HUES64 (cell line): ENCODE measurements at regions not wholly inside any gene's neighbourhood (a gene's known extent, or its start where the extent isn't known, plus 50 kb on each side); places are given as distances from the start of the nearest gene placed in this dataset.
A peak's percentile ranks its signal among the peaks of the same experiment; 100 is the strongest.
"Not testable (repeated sequence)": the region's sequence is repeated elsewhere in the genome, so short reads cannot be mapped to it uniquely, and the experiment has no call there.

Experiments
- H3K27ac ChIP-seq: 2 replicates; pipeline ENCODE4 v1.7.0; 2013; ENCODE audit warnings: low read depth, low read length, inconsistent platforms
- H3K27me3 ChIP-seq: 2 replicates; pipeline ENCODE4 v1.6.1; 2013; ENCODE audit warnings: mild to moderate bottlenecking, low read length; ENCODE audit not compliant: insufficient read depth
- H3K36me3 ChIP-seq: 2 replicates; pipeline ENCODE4 v1.6.1; 2013; ENCODE audit warnings: mild to moderate bottlenecking, low read length; ENCODE audit not compliant: insufficient read depth
- H3K4me1 ChIP-seq: 2 replicates; pipeline ENCODE4 v1.6.1; 2013; ENCODE audit warnings: mild to moderate bottlenecking, low read length, moderate library complexity; ENCODE audit not compliant: insufficient read depth
- H3K4me3 ChIP-seq: 2 replicates; pipeline ENCODE4 v1.5.1; 2013; ENCODE audit warnings: mild to moderate bottlenecking, low read length, moderate library complexity
- H3K9ac ChIP-seq: 2 replicates; pipeline ENCODE4 v1.6.1; 2013; ENCODE audit warnings: mild to moderate bottlenecking, low read depth, low read length
- H3K9me3 ChIP-seq: 2 replicates; pipeline ENCODE4 v1.6.1; 2013; ENCODE audit warnings: low read depth, low read length; ENCODE audit not compliant: insufficient read depth
- WGBS: fragments of 150-250, 120-280 bp; methylation state at CpG from one replicate; pipeline ENCODE4 v1.1.7; 2013; ENCODE audit warnings: missing lambda C conversion rate; 5-methylcytosine and 5-hydroxymethylcytosine counted together

DNA sequence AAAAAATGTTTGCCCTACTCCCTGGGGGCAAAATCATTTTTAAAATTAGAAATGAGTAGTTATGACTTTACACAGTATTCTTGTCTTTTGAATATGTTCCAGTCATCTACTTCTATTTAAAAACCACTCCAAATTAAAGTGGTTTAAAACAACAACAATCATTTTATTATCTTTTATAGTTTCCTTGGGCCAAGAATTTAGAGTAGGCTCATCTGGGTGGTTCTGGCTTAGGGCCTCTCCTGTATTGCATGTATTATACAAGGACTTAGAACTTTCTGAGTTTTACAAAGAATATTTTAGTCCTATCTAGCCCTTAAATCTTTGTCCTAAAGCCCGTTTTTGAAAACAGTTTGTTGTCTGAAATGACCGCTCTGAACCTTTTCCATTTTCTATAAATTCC lies 132.5 kb upstream of the INTU start:
- Histone ChIP-seq H3K27ac (no peak overlapping the region), H3K27me3 (no peaks in the 10 kb centered on the region), H3K4me3 (no peak overlapping the region), H3K9ac (no peak overlapping the region), H3K4me1 (peaks cover 21% of the 10 kb centered on the region), H3K9me3 (no peaks in the 10 kb centered on the region), H3K36me3 (no peaks in the 10 kb centered on the region)
- WGBS: 91% methylated on average over 2 of the region's 2 CpGs

GRCh38 chr4:127501103-127501502 lies 131.7 kb upstream of the INTU start:
- Histone ChIP-seq H3K4me3 (no peak overlapping the region), H3K27ac (no peak overlapping the region), H3K9ac (no peak overlapping the region), H3K36me3 (no peaks in the 10 kb centered on the region), H3K4me1 (peaks cover 21% of the 10 kb centered on the region), H3K27me3 (no peaks in the 10 kb centered on the region), H3K9me3 (no peaks in the 10 kb centered on the region)

GRCh38 chr4:127503111-127503510 lies 129.6 kb upstream of the INTU start:
- no peaks in the 10 kb centered on the region for H3K36me3 ChIP-seq
- no peaks in the 10 kb centered on the region for H3K9me3 ChIP-seq
- peak overlapping the region; percentile 15; the same call in 1 of the 2 replicates for H3K27ac ChIP-seq
- H3K4me3 ChIP-seq: no peak overlapping the region
- 65% methylated on average over 1 of the region's 2 CpGs for WGBS
- peaks cover 21% of the 10 kb centered on the region for H3K4me1 ChIP-seq
- H3K9ac ChIP-seq: no peak overlapping the region
- H3K27me3 ChIP-seq: no peaks in the 10 kb centered on the region

DNA sequence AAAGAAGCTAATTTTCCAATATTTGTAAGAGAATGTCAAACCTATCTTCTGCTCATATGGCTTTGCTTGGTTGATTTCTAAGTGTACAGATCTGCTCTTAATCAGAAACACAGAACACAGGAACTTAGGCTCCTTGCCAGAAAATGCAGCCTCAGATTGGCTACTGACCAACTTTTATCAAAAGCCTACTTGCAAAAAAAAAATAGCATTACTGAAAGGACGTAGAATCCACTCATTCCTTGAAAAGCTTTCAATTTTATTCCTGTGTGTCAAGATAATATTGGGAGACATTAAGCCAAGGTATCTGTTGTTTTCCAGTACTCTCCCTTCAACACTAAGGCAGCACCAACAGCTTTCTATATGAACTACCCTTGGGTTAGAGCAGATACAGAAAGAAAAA lies 127.6 kb upstream of the INTU start:
- no peak overlapping the region for H3K4me3 ChIP-seq
- no peaks in the 10 kb centered on the region for H3K36me3 ChIP-seq
- no peaks in the 10 kb centered on the region for H3K9me3 ChIP-seq
- H3K9ac ChIP-seq: no peak overlapping the region
- no peak overlapping the region for H3K27ac ChIP-seq
- WGBS: 82% methylated on average over 1 of the region's 1 CpG
- H3K4me1 ChIP-seq: peaks cover 21% of the 10 kb centered on the region
- no peaks in the 10 kb centered on the region for H3K27me3 ChIP-seq

DNA sequence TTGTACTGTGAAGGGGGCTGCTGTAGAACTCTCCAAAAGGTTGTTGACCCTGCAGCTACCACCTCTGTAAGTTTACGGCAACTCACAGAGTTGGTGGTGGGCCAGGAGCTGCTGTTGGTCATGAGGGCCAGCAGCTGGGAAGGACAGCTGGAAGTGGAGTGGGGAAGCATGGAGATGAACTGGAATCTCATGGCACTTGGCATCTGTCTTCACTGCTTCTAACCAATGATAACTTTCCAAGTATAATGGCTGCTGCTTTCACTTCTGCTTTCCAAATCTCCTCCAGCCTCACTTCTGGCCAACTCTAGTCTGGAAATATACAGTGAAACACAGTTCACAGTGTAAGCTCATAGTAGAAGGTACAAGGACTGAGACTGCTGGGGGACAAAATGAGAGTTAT lies 126.5 kb upstream of the INTU start:
- H3K4me1 ChIP-seq: peaks cover 14% of the 10 kb centered on the region
- 97% methylated on average over 1 of the region's 1 CpG for WGBS
- no peak overlapping the region for H3K27ac ChIP-seq
- no peaks in the 10 kb centered on the region for H3K9me3 ChIP-seq
- H3K27me3 ChIP-seq: no peaks in the 10 kb centered on the region
- no peak overlapping the region for H3K9ac ChIP-seq
- no peaks in the 10 kb centered on the region for H3K36me3 ChIP-seq
- no peak overlapping the region for H3K4me3 ChIP-seq

- Histone ChIP-seq H3K27me3 (no peaks in the 10 kb centered on the region), H3K36me3 (no peaks in the 10 kb centered on the region), H3K4me1 (no peaks in the 10 kb centered on the region), H3K9ac (no peak overlapping the region), H3K27ac (no peak overlapping the region), H3K9me3 (no peaks in the 10 kb centered on the region), H3K4me3 (no peak overlapping the region)
- 77% methylated on average over 1 of the region's 1 CpG for WGBS
Observed at GRCh38 chr4:127509155-127509554, 123.6 kb upstream of the INTU start.

DNA sequence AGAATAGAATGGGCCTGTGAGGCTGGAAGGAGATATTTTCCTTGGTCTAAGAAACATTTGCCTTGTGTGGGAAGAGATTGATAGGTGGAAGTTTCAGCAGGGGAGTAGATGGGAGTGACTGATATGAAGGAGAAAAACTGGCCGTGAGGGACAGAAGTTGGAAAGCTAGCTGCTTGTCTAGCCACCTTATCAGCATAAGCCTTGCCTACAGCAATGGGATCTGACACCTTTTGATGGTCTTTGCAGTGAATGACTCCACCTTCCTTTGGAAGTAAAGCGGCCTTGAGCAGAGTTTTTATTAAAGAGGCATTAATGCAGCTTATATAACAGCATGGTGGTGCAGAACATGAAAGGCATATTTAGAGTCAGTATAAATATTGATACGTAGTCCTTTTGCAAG lies 120.1 kb upstream of the INTU start:
- H3K4me3 ChIP-seq, H3K27me3 ChIP-seq, H3K9ac ChIP-seq, H3K9me3 ChIP-seq, H3K36me3 ChIP-seq, H3K27ac ChIP-seq, H3K4me1 ChIP-seq: not testable (repeated sequence)
- 81% methylated on average over 3 of the region's 3 CpGs for WGBS

DNA sequence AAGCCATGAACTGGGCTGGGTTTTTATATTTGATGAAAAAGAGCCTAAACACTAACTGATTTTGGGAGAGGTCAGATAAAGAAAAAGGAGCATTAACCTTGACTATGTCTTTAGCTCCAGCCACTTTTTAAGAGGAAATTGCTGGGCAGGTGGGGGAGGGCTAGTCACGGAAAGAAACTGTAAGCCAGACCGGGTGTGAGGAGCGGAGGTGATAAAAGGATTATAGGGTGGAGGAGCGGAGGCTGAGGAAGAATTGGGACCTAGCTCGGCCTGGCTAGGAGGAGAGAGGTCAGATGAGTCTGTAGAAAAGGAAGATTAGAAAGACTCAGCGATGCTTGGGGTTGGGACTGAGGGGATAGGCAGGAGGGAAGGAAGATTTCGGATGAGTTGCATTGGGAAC lies 117.5 kb upstream of the INTU start:
- peaks cover 24% of the 10 kb centered on the region for H3K4me1 ChIP-seq
- not testable (repeated sequence) for H3K4me3 ChIP-seq, H3K9me3 ChIP-seq, H3K9ac ChIP-seq, H3K27me3 ChIP-seq, H3K36me3 ChIP-seq, H3K27ac ChIP-seq
- 75% methylated on average over 7 of the region's 7 CpGs for WGBS

DNA sequence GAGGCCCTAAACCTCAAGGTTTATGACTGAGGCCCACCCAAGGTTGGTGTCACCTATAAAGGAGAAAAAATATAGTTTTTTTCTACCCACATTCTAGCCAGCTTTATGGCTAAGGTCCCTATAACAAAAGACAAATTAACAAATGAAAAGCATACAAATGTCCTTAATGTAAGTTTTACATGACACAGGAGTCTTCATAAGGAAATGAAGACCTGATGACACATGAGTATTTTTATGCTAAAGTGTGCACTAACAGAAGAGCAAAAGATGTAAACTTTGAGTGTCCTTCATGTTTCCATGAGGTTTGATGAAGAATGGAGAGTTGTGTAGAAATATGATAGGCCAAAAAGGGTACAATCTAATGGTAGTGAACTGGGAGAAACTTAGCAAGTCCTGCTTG lies 114.7 kb upstream of the INTU start:
- peak overlapping the region; percentile 66; the same call in 1 of the 2 replicates for H3K27ac ChIP-seq

GRCh38 chr4:127521463-127521862 lies 111.3 kb upstream of the INTU start:
- H3K4me3 ChIP-seq: no peak overlapping the region

More for the DNA sequence above, 114.7 kb upstream of the INTU start:
- H3K36me3 ChIP-seq: no peaks in the 10 kb centered on the region
- H3K27me3 ChIP-seq: no peaks in the 10 kb centered on the region
- no peak overlapping the region for H3K9ac ChIP-seq
- H3K4me1 ChIP-seq: peaks cover 24% of the 10 kb centered on the region
- no peak overlapping the region; the same call in 1 of the 2 replicates for H3K4me3 ChIP-seq
- no peaks in the 10 kb centered on the region for H3K9me3 ChIP-seq

GRCh38 chr4:127523369-127523768 lies 109.4 kb upstream of the INTU start:
- no peak overlapping the region for H3K27ac ChIP-seq

More at GRCh38 chr4:127521463-127521862, 111.3 kb upstream of the INTU start:
- Histone ChIP-seq H3K9me3 (no peaks in the 10 kb centered on the region), H3K36me3 (no peaks in the 10 kb centered on the region), H3K4me1 (peaks cover 24% of the 10 kb centered on the region), H3K9ac (no peak overlapping the region), H3K27me3 (no peaks in the 10 kb centered on the region), H3K27ac (no peak overlapping the region)
- WGBS: 97% methylated on average over 2 of the region's 2 CpGs

DNA sequence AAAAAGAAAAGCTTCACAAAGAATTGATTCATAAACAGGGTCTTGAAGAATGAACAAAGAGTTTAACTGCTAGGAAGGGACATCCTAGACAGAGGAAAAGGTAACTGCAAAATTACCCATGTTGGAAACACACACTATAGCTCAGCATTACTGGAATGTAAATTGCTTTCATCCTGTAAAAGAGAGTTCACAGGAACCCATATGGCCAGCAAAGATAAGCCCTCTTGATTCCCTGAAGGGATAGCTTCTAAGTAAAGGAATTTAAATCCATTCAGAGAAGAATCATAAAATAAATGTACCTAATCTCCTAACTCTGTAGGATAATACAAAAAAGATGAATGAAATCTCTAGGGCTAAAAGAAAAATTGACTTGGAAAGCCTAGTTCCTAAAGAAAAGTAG lies 107.1 kb upstream of the INTU start:
- Histone ChIP-seq H3K36me3 (no peaks in the 10 kb centered on the region), H3K9me3 (0 out of 2 replicates have a peak, but pooled peaks cover 7% of the 10 kb centered on the region), H3K4me3 (no peak overlapping the region), H3K27ac (no peak overlapping the region), H3K4me1 (no peaks in the 10 kb centered on the region; the same call in 1 of the 2 replicates), H3K27me3 (no peaks in the 10 kb centered on the region), H3K9ac (no peak overlapping the region)

More at GRCh38 chr4:127523369-127523768, 109.4 kb upstream of the INTU start:
- H3K9me3 ChIP-seq: no peaks in the 10 kb centered on the region
- H3K36me3 ChIP-seq: no peaks in the 10 kb centered on the region
- H3K27me3 ChIP-seq: no peaks in the 10 kb centered on the region
- peaks cover 12% of the 10 kb centered on the region for H3K4me1 ChIP-seq
- no peak overlapping the region for H3K4me3 ChIP-seq
- 86% methylated on average over 1 of the region's 1 CpG for WGBS
- no peak overlapping the region for H3K9ac ChIP-seq
